Transverse colon (tissue), 4 donors: ENCODE measurements at regions not wholly inside any gene's neighbourhood (a gene's known extent, or its start where the extent isn't known, plus 50 kb on each side); places are given as distances from the start of the nearest gene placed in this dataset.

Experiments used
- DNase-seq: peaks from one replicate; pipeline ENCODE4 v3.0.0-alpha.2; 2019
- H3K27ac ChIP-seq, 4 donors: fragments of 200-600 bp; sonication (generic); 2 replicates each; pipeline ENCODE4 v1.5.1; 2016 to 2018; ENCODE audit warnings: inconsistent platforms in 4 of 4
- H3K27me3 ChIP-seq: fragments of 200-600 bp; sonication (generic); 2 replicates; pipeline ENCODE4 v1.5.1; 2017; ENCODE audit warnings: inconsistent platforms
- H3K36me3 ChIP-seq, 4 donors: fragments of 200-600 bp; sonication (generic); 2 replicates each; pipeline ENCODE4 v1.5.1; 2017 to 2019; ENCODE audit warnings: inconsistent platforms in 4 of 4
- H3K4me1 ChIP-seq, 4 donors: fragments of 200-600 bp; sonication (generic); 2 replicates each; pipeline ENCODE4 v1.5.1; 2017 to 2020; ENCODE audit warnings: inconsistent platforms in 4 of 4
- H3K4me3 ChIP-seq, 4 donors: fragments of 200-600 bp; sonication (generic); 1 replicate in 1 of 4; 2 replicates in 3 of 4; pipeline versions ENCODE4 v1.5.1 to v1.6.1; 2017 to 2019; ENCODE audit warnings: inconsistent platforms in 4 of 4
- H3K9me3 ChIP-seq, 2 donors: fragments of 200-600 bp; sonication (generic); 2 replicates each; pipeline ENCODE4 v1.5.1; 2017 to 2019; ENCODE audit warnings: inconsistent platforms in 2 of 2
- CTCF ChIP-seq, 5 experiments: fragments of 200-600 bp in 3 of 5; fragments of 450-650 bp in 2 of 5; sonication (generic) in 3 of 5; IDR thresholded peaks; 1 replicate in 2 of 5; 2 replicates in 3 of 5; pipeline ENCODE4 v1.5.1; 2016 to 2017; ENCODE audit warnings: antibody characterized with exemption in 5 of 5, inconsistent platforms in 3 of 5, mild to moderate bottlenecking in 2 of 5, moderate library complexity in 1 of 5
- EP300 ChIP-seq: sonication (generic); formaldehyde crosslinking; IDR thresholded peaks from one replicate; pipeline ENCODE4 v1.6.1; 2017; ENCODE audit warnings: antibody characterized with exemption, low read depth
- POLR2A ChIP-seq: fragments of 450-650 bp; IDR thresholded peaks from one replicate; pipeline ENCODE4 v1.6.1; 2016; ENCODE audit warnings: antibody characterized with exemption, mild to moderate bottlenecking, moderate library complexity
- POLR2AphosphoS5 ChIP-seq, 3 donors: sonication (generic); formaldehyde crosslinking; IDR thresholded peaks; one replicate each; pipeline ENCODE4 v1.6.1; 2016; ENCODE audit warnings: antibody characterized with exemption in 3 of 3
- WGBS, 2 donors: methylation state at CpG; one replicate each; pipeline ENCODE4 v1.1.5; 2018; ENCODE audit warnings: low coverage in 1 of 2; 5-methylcytosine and 5-hydroxymethylcytosine counted together
- in situ Hi-C, 4 donors: fragments of 200-750 bp; cut with MboI; loops; one replicate each; pipeline versions ENCODE4 v1.15.0 to v1.15.1; 2017; ENCODE audit warnings: low sequenced_read_pairs in 3 of 4, low pct_ligation_motif_present in 1 of 4, low pct_unique_long_range_greater_than_20kb in 1 of 4
- intact Hi-C: fragments of 100-400 bp; cut with DNase I; formaldehyde crosslinking; loops from one replicate; pipeline ENCODE4 v1.15.1; 2023; ENCODE audit warnings: low total_unique reads

GRCh38 chr2:182595650-182596049 is 120.4 kb upstream of the DNAJC10 start:
- in situ Hi-C loops = no loop called here

GRCh38 chr2:182597570-182598295 is 118.3 kb upstream of the DNAJC10 start:
- no peak for DNase-seq
- Histone ChIP-seq H3K27me3 (no peaks in the 10 kb centered on the region), H3K27ac (no peak overlapping the region), H3K4me3 (no peak overlapping the region), H3K9me3 (no peaks in the 10 kb centered on the region), H3K36me3 (no peaks in the 10 kb centered on the region), H3K4me1 (no peaks in the 10 kb centered on the region)
- TF ChIP-seq EP300 (no peak), POLR2A (no peak), POLR2AphosphoS5 (IDR thresholded peaks at IDR 0.05) (no peak), CTCF (IDR thresholded peaks at IDR 0.05) (no peak)
- intact Hi-C loops (loop anchor here (5.0 kb wide), 1 partner anchor 690 kb away; no protein-coding TSS in a partner anchor), in situ Hi-C loops (no loop called here)
- WGBS, 2 donors = 70 to 75% methylated on average over 6 to 7 of the region's 7 CpGs

More at GRCh38 chr2:182595650-182596049, 120.4 kb upstream of the DNAJC10 start:
- Histone ChIP-seq H3K27ac (no peak overlapping the region), H3K4me3 (no peak overlapping the region), H3K27me3 (no peaks in the 10 kb centered on the region), H3K4me1 (no peaks in the 10 kb centered on the region), H3K36me3 (no peaks in the 10 kb centered on the region), H3K9me3 (no peaks in the 10 kb centered on the region)
- TF ChIP-seq EP300 = no peak
- no peak for TF ChIP-seq POLR2A
- TF ChIP-seq CTCF (IDR thresholded peaks at IDR 0.05) = no peak
- no peak for TF ChIP-seq POLR2AphosphoS5 (IDR thresholded peaks at IDR 0.05)
- intact Hi-C loops = loop anchor here (5.0 kb wide), 1 partner anchor 688 kb away; no protein-coding TSS in a partner anchor
- no peak for DNase-seq
- 87% methylated on average over 2 of the region's 2 CpGs; no CpG with 5 or more reads in 1 of the 2 donors for WGBS, 2 donors

GRCh38 chr2:182598626-182599025 is 117.4 kb upstream of the DNAJC10 start:
- TF ChIP-seq POLR2AphosphoS5 (IDR thresholded peaks at IDR 0.05) (no peak), POLR2A (no peak), CTCF (IDR thresholded peaks at IDR 0.05) (no peak), EP300 (no peak)
- in situ Hi-C loops (no loop called here), intact Hi-C loops (loop anchor here (5.0 kb wide), 1 partner anchor 691 kb away; no protein-coding TSS in a partner anchor)
- no peak overlapping the region for H3K27ac ChIP-seq
- H3K27me3 ChIP-seq = no peaks in the 10 kb centered on the region
- no peak for DNase-seq
- WGBS, 2 donors = 77 to 80% methylated on average over 5 of the region's 5 CpGs
- H3K36me3 ChIP-seq = no peaks in the 10 kb centered on the region
- no peaks in the 10 kb centered on the region for H3K4me1 ChIP-seq
- H3K4me3 ChIP-seq = no peak overlapping the region
- no peaks in the 10 kb centered on the region for H3K9me3 ChIP-seq

- 90% methylated on average over 2 to 4 of the region's 4 CpGs for WGBS, 2 donors
- TF ChIP-seq EP300 (no peak), POLR2A (no peak), CTCF (IDR thresholded peaks at IDR 0.05) (no peak), POLR2AphosphoS5 (IDR thresholded peaks at IDR 0.05) (no peak)
- in situ Hi-C loops (no loop called here), intact Hi-C loops (no loop called here)
- Histone ChIP-seq H3K27me3 (no peaks in the 10 kb centered on the region), H3K27ac (no peak overlapping the region), H3K4me3 (no peak overlapping the region), H3K9me3 (no peaks in the 10 kb centered on the region), H3K4me1 (no peaks in the 10 kb centered on the region), H3K36me3 (no peaks in the 10 kb centered on the region)
- DNase-seq = no peak
Measured at GRCh38 chr2:182605166-182605565, 110.9 kb upstream of the DNAJC10 start.
